HG02610 (cell line): ENCODE measurements at regions not wholly inside any gene's neighbourhood (a gene's known extent, or its start where the extent isn't known, plus 50 kb on each side); places are given as distances from the start of the nearest gene placed in this dataset.

Experiments used
- ATAC-seq: cut with Tn5 transposase; IDR thresholded peaks from one replicate; pipeline ENCODE4 v1.9.1; 2021; ENCODE audit warnings: mild to moderate bottlenecking, moderate library complexity; ENCODE audit not compliant: unreplicated experiment

- ATAC-seq: no peak
These were observed 67.1 kb upstream of the PIK3CG start for GRCh38 chr7:106797937-106798336.

- no peak for ATAC-seq
These were observed 62.5 kb upstream of the PIK3CG start for GRCh38 chr7:106802589-106802988.

- no peak for ATAC-seq
These were observed 58.5 kb upstream of the PIK3CG start for GRCh38 chr7:106806556-106806955.

DNA sequence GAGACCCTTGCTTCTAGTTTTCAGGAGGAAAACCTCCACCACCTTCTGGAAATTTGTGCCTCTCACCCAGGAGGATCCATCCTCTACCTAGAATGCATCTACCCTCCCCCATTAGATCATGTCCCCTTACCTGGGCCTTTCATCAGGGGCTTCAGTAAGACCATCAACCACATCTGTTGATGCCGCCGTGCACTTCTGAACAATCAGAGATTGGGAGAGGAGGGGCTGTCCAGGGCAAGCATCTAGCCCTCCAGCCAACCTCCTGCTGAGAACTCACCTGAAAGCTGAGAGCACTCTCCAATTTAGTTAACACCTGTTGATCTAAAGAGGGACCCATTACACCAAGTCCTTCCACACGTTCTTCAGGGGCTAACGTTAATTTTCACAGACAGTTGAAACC lies 57.6 kb upstream of the PIK3CG start:
- no peak for ATAC-seq

GRCh38 chr7:106808967-106809635 lies 56.0 kb upstream of the PIK3CG start:
- no peak for ATAC-seq

GRCh38 chr7:106811472-106811871 lies 53.6 kb upstream of the PIK3CG start:
- no peak for ATAC-seq

DNA sequence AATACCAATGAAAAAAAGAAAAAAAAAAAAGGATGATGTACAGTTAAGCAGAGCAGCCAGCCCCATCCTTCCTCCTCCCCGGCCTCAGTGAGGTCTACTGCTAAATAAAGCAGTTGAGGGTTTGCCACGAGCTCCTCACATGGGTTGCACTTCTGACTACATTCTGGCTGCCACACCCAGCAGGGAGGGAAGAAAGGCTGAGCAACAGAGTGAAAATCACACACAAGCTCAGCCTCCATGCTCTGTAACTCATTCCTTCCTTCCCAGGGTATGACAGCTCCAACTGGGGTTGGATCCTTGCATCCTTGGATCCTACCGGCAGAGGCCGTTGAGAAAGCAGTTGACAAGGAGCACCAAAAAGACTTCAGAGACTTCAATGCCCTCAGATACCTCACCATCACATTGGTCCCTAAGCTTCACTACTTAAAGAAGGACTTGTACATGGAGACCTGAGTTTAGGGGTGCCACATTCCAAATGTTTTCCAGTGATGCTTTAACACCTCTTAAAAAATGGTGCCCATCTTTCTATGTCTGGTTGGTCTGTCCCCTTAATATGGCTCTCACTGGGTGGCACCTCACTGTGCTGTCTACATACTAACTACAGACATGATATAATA lies 52.9 kb upstream of the PIK3CG start:
- no peak for ATAC-seq

- ATAC-seq: no peak
These were observed 51.3 kb upstream of the PIK3CG start for GRCh38 chr7:106813705-106814305.

DNA sequence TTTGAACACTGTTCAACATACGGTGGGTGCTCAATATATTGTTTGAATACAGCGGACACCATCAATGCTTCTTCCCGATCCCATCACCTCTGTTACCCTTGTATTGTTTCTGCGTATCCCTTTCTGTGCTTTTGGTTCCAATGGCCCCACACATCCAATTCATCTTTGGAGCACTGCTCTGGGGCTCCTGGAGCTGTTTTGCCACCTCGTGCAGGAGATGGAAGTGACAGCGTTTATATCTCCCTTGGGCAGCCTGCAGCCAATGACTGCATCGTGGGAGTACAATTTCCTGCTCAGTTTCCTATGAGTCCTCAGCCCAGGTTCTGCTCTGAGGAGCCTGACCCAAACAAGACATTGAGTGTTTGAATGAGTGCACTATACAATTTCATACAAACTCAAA lies 50.2 kb upstream of the PIK3CG start:
- ATAC-seq: no peak
